Astrocyte of the hippocampus (primary cell): ENCODE measurements at regions not wholly inside any gene's neighbourhood (a gene's known extent, or its start where the extent isn't known, plus 50 kb on each side); places are given as distances from the start of the nearest gene placed in this dataset.

Source experiments
- DNase-seq: peaks from one replicate; pipeline ENCODE4 v3.0.0; 2011; ENCODE audit warnings: low read depth, low spot score

GRCh38 chr14:26304056-26304455 is 293.8 kb downstream of the NOVA1 start:
- no peak for DNase-seq

GRCh38 chr14:26293909-26294308 is 303.9 kb downstream of the NOVA1 start:
- no peak for DNase-seq

- peak; percentile 56 for DNase-seq
Measured at GRCh38 chr14:26289891-26290486, 307.8 kb downstream of the NOVA1 start.

- DNase-seq, result no peak
Measured at GRCh38 chr14:26286913-26287205, 311.0 kb downstream of the NOVA1 start.

- no peak for DNase-seq
Measured at GRCh38 chr14:26286081-26286912, 311.5 kb downstream of the NOVA1 start.

GRCh38 chr14:26282578-26282977 is 315.3 kb downstream of the NOVA1 start:
- peak; percentile 44 for DNase-seq

GRCh38 chr14:26282011-26282410 is 315.8 kb downstream of the NOVA1 start:
- DNase-seq, result peak; percentile 5

GRCh38 chr14:26281280-26281998 is 316.4 kb downstream of the NOVA1 start:
- DNase-seq, result peak; percentile 80

- no peak for DNase-seq
Measured at GRCh38 chr14:26276757-26277156, 321.1 kb downstream of the NOVA1 start.

GRCh38 chr14:26265170-26265685 is 332.6 kb downstream of the NOVA1 start:
- DNase-seq, result no peak

- peak; percentile 5 for DNase-seq
Measured at GRCh38 chr14:26261368-26262122, 336.3 kb downstream of the NOVA1 start.

GRCh38 chr14:26255213-26255612 is 342.6 kb downstream of the NOVA1 start:
- peak; percentile 20 for DNase-seq

- DNase-seq, result no peak
Measured at GRCh38 chr14:26252176-26252575, 345.7 kb downstream of the NOVA1 start.

- DNase-seq, result no peak
Measured at GRCh38 chr14:26233118-26233517, 364.7 kb downstream of the NOVA1 start.

GRCh38 chr14:26218861-26219260 is 379.0 kb downstream of the NOVA1 start:
- DNase-seq, result no peak

- DNase-seq, result no peak
Measured at GRCh38 chr14:26217778-26218177, 380.1 kb downstream of the NOVA1 start.

- no peak for DNase-seq
Measured at GRCh38 chr14:26216786-26217185, 381.0 kb downstream of the NOVA1 start.

- no peak for DNase-seq
Measured at GRCh38 chr14:26213846-26214575, 383.8 kb downstream of the NOVA1 start.

- DNase-seq, result no peak
Measured at GRCh38 chr14:26209699-26210098, 388.1 kb downstream of the NOVA1 start.

- no peak for DNase-seq
Measured at GRCh38 chr14:26206640-26207039, 391.2 kb downstream of the NOVA1 start.
